Astrocyte (in vitro differentiated cells and primary cell): ENCODE measurements at regions not wholly inside any gene's neighbourhood (a gene's known extent, or its start where the extent isn't known, plus 50 kb on each side); places are given as distances from the start of the nearest gene placed in this dataset.

Source experiments
- CTCF ChIP-seq: IDR thresholded peaks from 2 replicates; pipeline ENCODE4 v1.5.1; 2011; ENCODE audit warnings: low read depth, mild to moderate bottlenecking, inconsistent platforms, low read length, moderate library complexity; ENCODE audit not compliant: insufficient read depth
- EZH2 ChIP-seq: IDR thresholded peaks from 2 replicates; pipeline ENCODE4 v1.6.1; 2012; ENCODE audit warnings: mild to moderate bottlenecking, low read length, inconsistent platforms; ENCODE audit not compliant: insufficient read depth

- TF ChIP-seq CTCF = no peak
- no peak for TF ChIP-seq EZH2
Measured at GRCh38 chr2:8225798-8226197, 456.1 kb upstream of the ID2 start.
